ENCODE measurements at regions not wholly inside any gene's neighbourhood (a gene's known extent, or its start where the extent isn't known, plus 50 kb on each side); places are given as distances from the start of the nearest gene placed in this dataset.
"Not testable (repeated sequence)": the region's sequence is repeated elsewhere in the genome, so short reads cannot be mapped to it uniquely, and the experiment has no call there.

- not testable (repeated sequence) for DNase-seq (ENCODE audit: low read depth in 2 of 2)
These were observed 69.9 kb downstream of the ALG1L2 start for GRCh38 chr3:130151555-130151954.

- DNase-seq (ENCODE audit: low read depth in 2 of 2) = not testable (repeated sequence)
These were observed 71.6 kb downstream of the ALG1L2 start for GRCh38 chr3:130153247-130153646.

- not testable (repeated sequence) for DNase-seq (ENCODE audit: low read depth in 2 of 2)
These were observed 73.8 kb downstream of the ALG1L2 start for GRCh38 chr3:130155464-130155863.

GRCh38 chr3:130166856-130167255 is 85.2 kb downstream of the ALG1L2 start:
- not testable (repeated sequence) for DNase-seq (ENCODE audit: low read depth in 2 of 2)

- DNase-seq (ENCODE audit: low read depth in 2 of 2) = not testable (repeated sequence)
These were observed 93.6 kb downstream of the ALG1L2 start for GRCh38 chr3:130175195-130175594.

GRCh38 chr3:130176476-130177256 is 95.0 kb downstream of the ALG1L2 start:
- not testable (repeated sequence) for DNase-seq (ENCODE audit: low read depth in 2 of 2)

- not testable (repeated sequence) for DNase-seq (ENCODE audit: low read depth in 2 of 2)
These were observed 97.2 kb downstream of the ALG1L2 start for GRCh38 chr3:130178835-130179234.

- DNase-seq (ENCODE audit: low read depth in 2 of 2) = peak; percentile 8 to 24
These were observed 97.8 kb downstream of the ALG1L2 start for GRCh38 chr3:130179353-130179970.

GRCh38 chr3:130182475-130182874 is 100.8 kb downstream of the ALG1L2 start:
- DNase-seq (ENCODE audit: low read depth in 2 of 2) = not testable (repeated sequence)

GRCh38 chr3:130183689-130184088 is 102.1 kb downstream of the ALG1L2 start:
- DNase-seq (ENCODE audit: low read depth in 2 of 2) = not testable (repeated sequence)

- not testable (repeated sequence) for DNase-seq (ENCODE audit: low read depth in 2 of 2)
These were observed 102.8 kb downstream of the ALG1L2 start for GRCh38 chr3:130184152-130185024.

- DNase-seq (ENCODE audit: low read depth in 2 of 2) = not testable (repeated sequence)
These were observed 119.6 kb downstream of the ALG1L2 start for GRCh38 chr3:130201272-130201671.

- not testable (repeated sequence) for DNase-seq (ENCODE audit: low read depth in 2 of 2)
These were observed 122.0 kb downstream of the ALG1L2 start for GRCh38 chr3:130203633-130204032.

- DNase-seq (ENCODE audit: low read depth in 2 of 2) = no peak
These were observed 117.9 kb upstream of the COL6A5 start for GRCh38 chr3:130227540-130227939.

- no peak for DNase-seq (ENCODE audit: low read depth in 2 of 2)
These were observed 102.5 kb upstream of the COL6A5 start for GRCh38 chr3:130242850-130243569.

GRCh38 chr3:130243808-130244207 is 101.7 kb upstream of the COL6A5 start:
- DNase-seq (ENCODE audit: low read depth in 2 of 2) = no peak

- DNase-seq (ENCODE audit: low read depth in 2 of 2) = no peak
These were observed 94.5 kb upstream of the COL6A5 start for GRCh38 chr3:130250982-130251381.

GRCh38 chr3:130255442-130255841 is 90.0 kb upstream of the COL6A5 start:
- DNase-seq (ENCODE audit: low read depth in 2 of 2) = no peak

GRCh38 chr3:130256821-130257340 is 88.6 kb upstream of the COL6A5 start:
- no peak for DNase-seq (ENCODE audit: low read depth in 2 of 2)

GRCh38 chr3:130258532-130258952 is 86.9 kb upstream of the COL6A5 start:
- DNase-seq (ENCODE audit: low read depth in 2 of 2) = no peak
